C4-2B (cell line): ENCODE measurements at regions not wholly inside any gene's neighbourhood (a gene's known extent, or its start where the extent isn't known, plus 50 kb on each side); places are given as distances from the start of the nearest gene placed in this dataset.
"Not testable (repeated sequence)": the region's sequence is repeated elsewhere in the genome, so short reads cannot be mapped to it uniquely, and the experiment has no call there.

Experiments
- H3K27ac ChIP-seq: fragments of 450-650 bp; 2 replicates; pipeline ENCODE4 v1.5.1; 2017
- CTCF ChIP-seq: fragments of 450-650 bp; conservative IDR thresholded peaks from 2 replicates; pipeline ENCODE4 v1.5.1; 2017; ENCODE audit warnings: mild to moderate bottlenecking
- ZFX ChIP-seq: fragments of 450-650 bp; IDR thresholded peaks from 2 replicates; pipeline ENCODE4 v1.6.1; 2017

- TF ChIP-seq ZFX (no peak), CTCF (no peak)
- no peak overlapping the region for H3K27ac ChIP-seq
Measured at GRCh38 chr13:67509018-67509417, 278.9 kb upstream of the PCDH9 start.

- H3K27ac ChIP-seq, result not testable (repeated sequence)
Measured at GRCh38 chr13:67508275-67508674, 278.1 kb upstream of the PCDH9 start.

GRCh38 chr13:67506407-67506806 is 276.3 kb upstream of the PCDH9 start:
- TF ChIP-seq CTCF (no peak), ZFX (no peak)
- no peak overlapping the region for H3K27ac ChIP-seq

GRCh38 chr13:67505376-67505775 is 275.2 kb upstream of the PCDH9 start:
- H3K27ac ChIP-seq, result no peak overlapping the region
- TF ChIP-seq ZFX (no peak), CTCF (no peak)

- no peak for TF ChIP-seq ZFX
- no peak for TF ChIP-seq CTCF
- H3K27ac ChIP-seq, result no peak overlapping the region
Measured at GRCh38 chr13:67498948-67499347, 268.8 kb upstream of the PCDH9 start.

- TF ChIP-seq ZFX (no peak), CTCF (no peak)
- H3K27ac ChIP-seq, result no peak overlapping the region
Measured at GRCh38 chr13:67493835-67494234, 263.7 kb upstream of the PCDH9 start.

GRCh38 chr13:67489016-67489415 is 258.9 kb upstream of the PCDH9 start:
- no peak overlapping the region for H3K27ac ChIP-seq

More at GRCh38 chr13:67489016-67489415, 258.9 kb upstream of the PCDH9 start:
- TF ChIP-seq ZFX (no peak), CTCF (no peak)
